B cell (primary cell): ENCODE measurements at regions not wholly inside any gene's neighbourhood (a gene's known extent, or its start where the extent isn't known, plus 50 kb on each side); places are given as distances from the start of the nearest gene placed in this dataset.

Source experiments
- ATAC-seq: fragments of 200-7000 bp; cut with Tn5 transposase; one replicate; pipeline ENCODE4 v1.10.0; 2021; ENCODE audit warnings: low read depth, mild to moderate bottlenecking, moderate number of reproducible peaks, moderate library complexity
- CTCF ChIA-PET: fragments of 350-600 bp; sonication (Branson Sonifier 250); formaldehyde crosslinking; loops from one replicate; lab custom pipeline; 2021; ENCODE audit warnings: antibody characterized with exemption, inconsistent platforms; lab: Charles Lee
- POLR2A ChIA-PET: fragments of 350-600 bp; sonication (Branson Sonifier 250); formaldehyde crosslinking; loops from one replicate; lab custom pipeline; 2021; ENCODE audit warnings: antibody characterized with exemption; lab: Charles Lee
- DNase-seq: peaks from one replicate; pipeline ENCODE4 v3.0.0; 2013
- H2AFZ ChIP-seq: 2 replicates; pipeline ENCODE4 v1.6.1; 2012; ENCODE audit warnings: mild to moderate bottlenecking, low read depth, low read length; ENCODE audit not compliant: insufficient read depth, poor library complexity, severe bottlenecking
- H3K27ac ChIP-seq, 2 donors: 1 replicate in 1 of 2; 2 replicates in 1 of 2; pipeline ENCODE4 v1.5.1; 2012 to 2013; ENCODE audit warnings: low read length in 2 of 2, mild to moderate bottlenecking in 2 of 2, moderate library complexity in 1 of 2
- H3K27me3 ChIP-seq, 4 experiments: fragments of 200-600 bp in 1 of 4; sonication (generic) in 1 of 4; replicated peaks in 1 of 4; 1 replicate in 2 of 4; 2 replicates in 2 of 4; pipeline versions ENCODE4 v1.6.1 to v1.7.0; 2013 to 2016; ENCODE audit warnings: low read length in 3 of 4, mild to moderate bottlenecking in 2 of 4, mixed read lengths in 1 of 4, moderate library complexity in 1 of 4; ENCODE audit not compliant: insufficient read depth in 4 of 4, control insufficient read depth in 3 of 4; ENCODE audit errors: control extremely low read depth in 1 of 4
- H3K36me3 ChIP-seq, 2 experiments: replicated peaks in 1 of 2; 1 replicate in 1 of 2; 2 replicates in 1 of 2; pipeline versions ENCODE4 v1.6.1 to v1.7.1; 2013; ENCODE audit warnings: low read length in 1 of 2; ENCODE audit not compliant: insufficient read depth in 2 of 2, control insufficient read depth in 1 of 2; ENCODE audit errors: control extremely low read depth in 1 of 2, extremely low read depth in 1 of 2
- H3K4me1 ChIP-seq, 2 donors: fragments of 200-600 bp in 1 of 2; sonication (generic) in 1 of 2; 1 replicate in 1 of 2; 2 replicates in 1 of 2; pipeline versions ENCODE4 v1.5.1 to v1.6.1; 2013 to 2017; ENCODE audit warnings: low read length in 2 of 2; ENCODE audit not compliant: control insufficient read depth in 2 of 2, insufficient read depth in 2 of 2
- H3K4me2 ChIP-seq: replicated peaks from 2 replicates; pipeline ENCODE3; 2012; ENCODE audit warnings: mild to moderate bottlenecking, low read depth, low read length; ENCODE audit not compliant: poor library complexity, severe bottlenecking
- H3K4me3 ChIP-seq, 5 experiments: fragments of 200-600 bp in 1 of 5; sonication (generic) in 1 of 5; 1 replicate in 3 of 5; 2 replicates in 2 of 5; pipeline versions ENCODE4 v1.5.1 to v1.7.0; 2011 to 2016; ENCODE audit warnings: low read length in 4 of 5, mild to moderate bottlenecking in 4 of 5, low read depth in 2 of 5, control low read depth in 1 of 5, moderate library complexity in 1 of 5; ENCODE audit not compliant: insufficient read depth in 1 of 5; ENCODE audit errors: control extremely low read depth in 1 of 5, extremely low read depth in 1 of 5
- H3K79me2 ChIP-seq: fragments of 200-600 bp; sonication (generic); one replicate; pipeline ENCODE4 v1.6.0; 2016; ENCODE audit warnings: low read length; ENCODE audit not compliant: control insufficient read depth, insufficient read depth
- H3K9ac ChIP-seq: fragments of 200-600 bp; sonication (generic); 2 replicates; pipeline ENCODE4 v1.6.1; 2017; ENCODE audit warnings: mild to moderate bottlenecking, low read length, moderate library complexity
- H3K9me3 ChIP-seq, 3 donors: one replicate each; pipeline versions ENCODE4 v1.6.1 to v1.7.1; 2013; ENCODE audit warnings: low read length in 2 of 3; ENCODE audit not compliant: control insufficient read depth in 2 of 3, insufficient read depth in 1 of 3; ENCODE audit errors: control extremely low read depth in 1 of 3
- H4K20me1 ChIP-seq: 2 replicates; pipeline ENCODE4 v1.6.0; 2012; ENCODE audit warnings: mild to moderate bottlenecking, low read length; ENCODE audit not compliant: insufficient read depth, control insufficient read depth, poor library complexity, severe bottlenecking
- H3K27ac Mint-ChIP-seq: one replicate; pipeline ENCODE4 v1.8.0; 2021; ENCODE audit warnings: mixed read lengths
- H3K27me3 Mint-ChIP-seq: one replicate; pipeline ENCODE4 v1.8.0; 2021; ENCODE audit warnings: mixed read lengths
- H3K4me1 Mint-ChIP-seq: one replicate; pipeline ENCODE4 v1.8.0; 2021; ENCODE audit warnings: mixed read lengths
- H3K4me3 Mint-ChIP-seq: one replicate; pipeline ENCODE4 v1.8.0; 2021; ENCODE audit warnings: mixed read lengths
- H3K9me3 Mint-ChIP-seq: one replicate; pipeline ENCODE4 v1.8.0; 2022; ENCODE audit warnings: mixed read lengths; ENCODE audit not compliant: insufficient read depth
- CTCF ChIP-seq: fragments of 200-600 bp; IDR thresholded peaks from one replicate; pipeline ENCODE4 v1.8.0; 2022; ENCODE audit warnings: antibody characterized with exemption, mild to moderate bottlenecking
- EZH2 ChIP-seq: IDR thresholded peaks from 2 replicates; pipeline ENCODE4 v1.6.1; 2012; ENCODE audit warnings: borderline replicate concordance, low read depth, mild to moderate bottlenecking, moderate library complexity, low read length; ENCODE audit not compliant: insufficient read depth, poor library complexity, severe bottlenecking
- WGBS: methylation state at CpG from one replicate; pipeline ENCODE4 v1.1.5; 2013; ENCODE audit warnings: missing lambda C conversion rate; ENCODE audit not compliant: insufficient coverage; 5-methylcytosine and 5-hydroxymethylcytosine counted together
- intact Hi-C: fragments of 100-400 bp; cut with micrococcal nuclease; formaldehyde crosslinking; loops from one replicate; pipeline ENCODE4 v1.10.0; 2022

DNA sequence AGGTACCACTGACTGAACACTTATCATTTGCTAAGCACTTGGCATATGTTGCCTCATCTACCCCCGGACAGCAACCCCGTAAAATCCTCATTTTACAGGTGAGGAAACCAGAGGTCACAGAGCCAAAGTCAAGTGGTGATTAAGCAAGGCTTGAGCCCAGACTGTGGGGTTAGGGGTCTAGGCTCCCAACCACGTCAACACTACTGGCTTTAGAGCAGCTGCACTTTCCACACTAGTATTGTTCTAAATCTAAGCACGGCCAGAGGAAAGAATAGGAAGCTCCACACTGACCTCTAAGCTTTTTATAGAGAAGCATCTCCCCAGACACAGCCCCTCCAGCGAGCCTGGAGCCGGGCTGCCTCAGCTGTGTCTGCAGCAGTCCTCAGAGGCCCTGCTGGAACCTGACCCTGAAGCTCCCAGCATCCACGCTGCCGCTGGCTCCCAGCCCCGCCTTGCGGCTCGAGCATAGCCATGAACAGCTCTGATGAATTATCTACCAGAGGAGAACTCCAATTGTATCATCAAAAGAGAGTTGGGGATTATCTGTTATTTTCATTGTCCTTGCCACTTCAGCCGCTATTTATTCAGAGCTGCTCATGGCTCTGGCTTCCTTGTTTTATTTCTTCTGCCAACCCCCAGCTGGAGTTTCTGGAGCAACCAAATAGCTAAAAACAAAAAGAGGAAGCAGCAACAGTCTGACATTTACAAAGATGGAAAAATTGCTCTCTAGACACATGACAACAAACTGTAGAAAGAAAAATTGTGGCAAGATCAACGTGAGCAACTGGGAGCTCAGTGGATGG lies 62.2 kb upstream of the RTN4 start:
- H4K20me1 ChIP-seq: no peaks in the 10 kb centered on the region
- intact Hi-C loops: no loop called here
- peak; percentile 16 for DNase-seq
- ChIA-PET CTCF (interaction anchor here (0.7 to 1.3 kb wide), 3 partner anchors 19 to 56 kb away, joined by 3 to 4 read pairs (median 3); no protein-coding TSS in a partner anchor), POLR2A (no interaction called here)
- 53% methylated on average over 9 of the region's 13 CpGs for WGBS
- no peak overlapping the region for H3K4me2 ChIP-seq
- no peak overlapping the region for H3K9ac ChIP-seq
- TF ChIP-seq CTCF (no peak), EZH2 (no peak)
- peak overlapping the region; percentile 44 for H2AFZ ChIP-seq
- H3K27me3 Mint-ChIP-seq: no peaks in the 10 kb centered on the region
- no peaks in the 10 kb centered on the region for H3K9me3 Mint-ChIP-seq
- no peaks in the 10 kb centered on the region for H3K9me3 ChIP-seq
- H3K27ac Mint-ChIP-seq: peak overlapping the region; percentile 60
- peaks cover 8 to 18% of the 10 kb centered on the region in 2 donors for H3K4me1 ChIP-seq
- H3K4me1 Mint-ChIP-seq: peaks cover 17% of the 10 kb centered on the region
- peak overlapping the region in 1 of 2 donors; percentile 24 for H3K27ac ChIP-seq
- H3K79me2 ChIP-seq: no peaks in the 10 kb centered on the region
- H3K4me3 ChIP-seq: no peak overlapping the region
- no peaks in the 10 kb centered on the region for H3K27me3 ChIP-seq
- H3K36me3 ChIP-seq: no peaks in the 10 kb centered on the region
- no peak overlapping the region for H3K4me3 Mint-ChIP-seq
- ATAC-seq: peak; percentile 33

DNA sequence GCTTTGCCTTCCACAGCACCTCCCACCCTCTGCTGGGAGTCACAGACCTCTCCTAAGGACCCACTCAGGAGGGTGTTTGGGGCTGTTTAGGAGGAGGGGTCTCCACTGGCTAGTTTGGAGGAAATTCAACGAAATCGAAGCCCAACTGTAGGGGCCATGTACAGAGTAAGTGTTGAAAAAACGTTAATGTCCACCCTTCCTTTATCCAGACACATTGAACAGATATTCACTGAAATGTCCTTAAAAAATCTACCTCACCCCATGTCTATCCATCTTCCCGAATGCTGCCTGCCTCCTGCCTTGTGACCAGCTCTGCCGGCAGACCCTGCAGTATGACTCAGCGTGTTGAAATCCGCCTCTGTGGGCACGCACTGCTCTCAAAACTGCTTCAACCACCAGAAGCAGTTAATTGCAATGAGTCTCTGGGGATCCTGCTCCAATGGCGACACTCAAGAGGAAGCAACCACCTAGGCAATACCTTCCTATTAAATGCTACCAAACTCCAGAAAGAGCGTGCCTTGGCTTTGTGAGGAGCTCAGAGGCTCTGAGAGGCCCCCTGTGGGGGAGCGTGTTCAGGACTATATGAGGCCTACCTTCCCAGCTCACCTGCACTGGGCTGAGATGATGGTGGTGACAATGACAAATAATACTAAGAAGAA lies 61.4 kb upstream of the RTN4 start:
- DNase-seq: peak; percentile 12

More for the DNA sequence above, 61.4 kb upstream of the RTN4 start:
- 17% methylated on average over 6 of the region's 11 CpGs for WGBS
- no peaks in the 10 kb centered on the region for H4K20me1 ChIP-seq
- peaks cover 8 to 18% of the 10 kb centered on the region in 2 donors for H3K4me1 ChIP-seq
- no peak overlapping the region for H3K27ac Mint-ChIP-seq
- H3K27me3 ChIP-seq: no peaks in the 10 kb centered on the region
- H3K27ac ChIP-seq: no peak overlapping the region
- ChIA-PET POLR2A (no interaction called here), CTCF (interaction anchor here (1.3 kb wide), 1 partner anchor 57 kb away, joined by 4 read pairs; no protein-coding TSS in a partner anchor)
- ATAC-seq: no peak
- no peaks in the 10 kb centered on the region for H3K27me3 Mint-ChIP-seq
- no peak overlapping the region for H3K4me3 Mint-ChIP-seq
- peaks cover 17% of the 10 kb centered on the region for H3K4me1 Mint-ChIP-seq
- no peaks in the 10 kb centered on the region for H3K79me2 ChIP-seq
- H2AFZ ChIP-seq: peak overlapping the region; percentile 50
- H3K9ac ChIP-seq: no peak overlapping the region
- TF ChIP-seq EZH2 (no peak), CTCF (no peak)
- no peaks in the 10 kb centered on the region for H3K9me3 ChIP-seq
- no peak overlapping the region for H3K4me2 ChIP-seq
- intact Hi-C loops: no loop called here
- H3K36me3 ChIP-seq: no peaks in the 10 kb centered on the region
- no peaks in the 10 kb centered on the region for H3K9me3 Mint-ChIP-seq
- no peak overlapping the region for H3K4me3 ChIP-seq
